CD4-positive, alpha-beta T cell treated with Interleukin-10 for 1 hour (primary cell): ENCODE measurements at regions not wholly inside any gene's neighbourhood (a gene's known extent, or its start where the extent isn't known, plus 50 kb on each side); places are given as distances from the start of the nearest gene placed in this dataset.
"Not testable (repeated sequence)": the region's sequence is repeated elsewhere in the genome, so short reads cannot be mapped to it uniquely, and the experiment has no call there.

Experiments
- DNase-seq: peaks from one replicate; pipeline ENCODE4 v3.0.0-alpha.2; 2020

DNA sequence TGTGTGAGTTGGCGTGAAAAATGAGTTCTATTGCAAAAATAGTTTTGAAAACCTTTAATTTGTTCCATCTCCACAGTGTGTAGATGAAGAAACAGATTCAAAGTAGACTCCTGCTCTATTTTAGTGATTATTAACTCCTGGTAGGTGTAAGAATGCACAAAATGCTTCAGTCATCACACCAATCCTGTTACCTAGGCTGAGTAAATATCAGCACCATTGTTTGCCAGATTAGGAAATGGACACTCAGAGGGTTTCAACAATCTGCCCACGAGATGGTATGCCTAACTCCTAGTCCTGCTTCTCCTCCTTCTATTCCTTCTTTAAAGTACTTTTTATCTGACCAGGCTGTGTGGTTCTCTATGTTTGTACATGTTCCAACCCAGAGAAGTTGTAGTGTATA lies 108.9 kb upstream of the AHI1 start:
- DNase-seq = no peak

DNA sequence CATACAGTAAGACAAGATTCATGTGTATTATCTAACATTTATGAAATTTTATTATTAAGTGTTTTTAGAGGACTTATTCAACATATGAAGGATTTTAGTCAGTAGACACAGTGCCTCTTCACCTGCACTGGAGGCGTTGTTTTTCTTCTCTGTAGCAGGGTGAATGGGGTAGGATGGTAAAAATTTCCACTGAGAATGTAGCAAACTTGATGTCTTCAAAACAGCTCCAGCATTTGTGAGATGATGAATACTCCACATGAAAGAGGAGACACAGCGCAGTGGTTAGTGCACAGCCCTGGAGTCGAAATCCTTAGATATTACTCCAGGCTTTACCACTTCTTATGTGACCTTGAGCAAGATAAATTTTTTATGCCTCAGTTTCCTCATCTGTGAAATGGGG lies 110.5 kb upstream of the AHI1 start:
- DNase-seq = no peak

DNA sequence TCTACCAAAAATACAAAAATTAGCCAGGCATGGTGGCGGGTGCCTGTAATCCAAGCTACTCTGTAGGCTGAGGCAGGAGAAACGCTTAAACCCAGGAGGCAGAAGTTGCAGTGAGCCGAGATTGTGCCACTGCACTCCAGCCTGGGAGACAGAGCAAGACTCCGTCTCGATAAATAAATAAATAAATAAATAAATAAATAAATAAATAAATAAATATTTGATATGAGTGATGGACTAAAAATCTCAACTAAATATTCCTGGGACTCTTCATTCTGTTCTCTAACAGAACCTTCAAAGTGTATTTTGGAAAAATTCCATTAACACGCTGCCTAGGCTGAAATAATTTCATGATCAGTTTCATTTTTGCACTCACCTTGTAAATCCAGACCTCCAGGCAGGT lies 112.7 kb upstream of the AHI1 start:
- DNase-seq = not testable (repeated sequence)

GRCh38 chr6:135616655-135617054 lies 119.1 kb upstream of the AHI1 start:
- DNase-seq = no peak

GRCh38 chr6:135617222-135617621 lies 119.7 kb upstream of the AHI1 start:
- no peak for DNase-seq

GRCh38 chr6:135622081-135622480 lies 124.5 kb upstream of the AHI1 start:
- DNase-seq = no peak

GRCh38 chr6:135623979-135624378 lies 126.4 kb upstream of the AHI1 start:
- no peak for DNase-seq

DNA sequence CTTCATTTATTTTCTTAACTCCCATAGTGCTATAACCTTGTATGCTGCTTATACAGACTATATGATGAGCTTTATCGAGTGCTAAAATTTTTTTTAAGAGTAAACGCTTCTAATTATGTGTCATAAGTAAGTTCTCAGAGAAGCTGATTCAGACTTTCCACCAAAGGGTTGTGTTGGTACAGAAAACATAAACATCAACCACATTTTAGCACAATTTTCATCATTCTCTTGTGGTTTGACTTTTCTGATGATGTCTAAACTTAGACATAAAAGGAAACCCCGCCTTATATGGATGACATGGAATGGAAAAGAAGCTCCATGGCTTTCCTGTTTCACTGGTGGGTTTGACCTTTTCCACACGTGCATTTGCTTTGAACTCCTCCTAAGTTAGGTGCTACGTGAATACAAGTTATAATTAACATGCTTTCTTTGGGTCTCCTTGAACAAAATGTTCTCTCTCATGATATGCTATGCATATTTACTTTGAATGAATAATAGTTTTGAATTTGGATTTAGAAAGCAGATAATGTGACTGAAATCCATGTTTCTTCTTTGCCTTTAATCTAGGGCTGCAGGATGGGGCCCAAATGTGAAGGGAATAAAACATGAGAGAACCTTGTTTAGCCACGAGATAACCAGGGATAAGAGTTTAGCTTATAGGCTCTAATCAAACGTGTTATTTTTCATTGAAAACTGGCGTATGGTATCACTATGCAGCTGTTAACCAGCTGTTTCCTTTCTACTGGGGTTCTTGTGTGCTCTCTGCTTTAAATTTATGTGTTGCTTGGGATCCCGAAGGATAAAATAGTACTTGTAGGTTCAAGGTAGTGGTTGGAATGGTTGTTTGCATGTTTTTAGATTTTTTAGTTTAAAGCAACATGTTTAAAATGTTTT lies 127.1 kb upstream of the AHI1 start:
- peak; percentile 2 for DNase-seq

- DNase-seq = not testable (repeated sequence)
Observed at GRCh38 chr6:135626001-135626400, 128.5 kb upstream of the AHI1 start.

- no peak for DNase-seq
Observed at GRCh38 chr6:135627092-135627715, 129.7 kb upstream of the AHI1 start.

- no peak for DNase-seq
Observed at GRCh38 chr6:135630789-135631376, 133.3 kb upstream of the AHI1 start.

DNA sequence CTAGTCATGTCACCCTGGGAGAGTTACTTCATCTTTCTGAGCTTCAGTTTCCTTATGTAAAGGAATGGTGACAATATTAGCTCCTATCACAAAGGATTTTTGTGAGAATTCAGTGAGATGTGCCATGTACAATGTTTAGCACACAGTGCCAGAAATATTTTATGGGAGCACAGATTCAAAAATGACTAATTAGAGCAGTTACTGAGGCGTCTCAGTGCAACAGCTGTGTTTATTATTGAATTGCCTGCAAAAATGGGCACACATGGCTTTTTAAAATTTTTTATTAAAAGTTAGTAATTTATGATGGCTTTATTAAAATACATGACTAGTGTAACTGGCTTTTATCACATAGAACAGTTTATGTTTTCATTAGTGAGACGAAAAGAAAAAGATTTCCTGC lies 134.3 kb upstream of the AHI1 start:
- DNase-seq = no peak

DNA sequence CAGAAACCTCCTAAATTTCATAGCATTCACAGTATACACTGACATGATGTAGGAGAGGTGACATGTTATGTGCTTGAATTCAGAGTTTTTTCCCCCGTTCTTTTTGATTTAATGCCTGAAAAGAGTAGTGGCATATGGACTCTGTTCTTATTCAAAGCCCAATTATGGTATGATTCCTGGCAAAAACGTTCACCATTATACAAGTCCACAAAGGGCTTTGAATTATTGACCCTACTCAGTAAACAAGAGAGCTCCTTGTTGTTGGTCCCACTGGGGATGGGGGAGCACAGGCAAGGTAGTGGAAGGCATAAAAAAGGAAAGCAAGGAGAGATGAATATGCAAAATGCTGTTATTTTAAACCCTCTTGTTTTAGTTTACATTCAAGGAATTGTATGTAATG lies 136.0 kb upstream of the AHI1 start:
- DNase-seq = no peak

DNA sequence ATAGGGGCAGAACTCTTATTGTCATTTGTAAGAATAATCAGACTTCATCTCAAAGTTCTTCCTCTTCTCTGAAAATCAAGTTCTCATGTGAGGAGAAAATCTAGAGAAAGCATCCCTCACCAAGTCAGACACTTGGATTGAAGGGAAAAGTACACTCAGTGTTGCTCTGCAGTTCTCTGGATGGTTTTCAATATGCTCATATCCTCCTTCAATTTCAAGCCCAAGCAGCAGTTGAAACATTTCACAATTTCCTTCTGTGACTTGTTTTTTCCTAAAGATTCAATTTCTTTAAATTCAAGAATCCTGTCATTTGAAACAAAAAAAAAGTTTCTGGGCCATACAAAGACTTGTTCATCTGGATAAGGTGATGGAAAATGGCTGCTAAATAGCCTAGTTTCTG lies 140.2 kb upstream of the AHI1 start:
- no peak for DNase-seq

DNA sequence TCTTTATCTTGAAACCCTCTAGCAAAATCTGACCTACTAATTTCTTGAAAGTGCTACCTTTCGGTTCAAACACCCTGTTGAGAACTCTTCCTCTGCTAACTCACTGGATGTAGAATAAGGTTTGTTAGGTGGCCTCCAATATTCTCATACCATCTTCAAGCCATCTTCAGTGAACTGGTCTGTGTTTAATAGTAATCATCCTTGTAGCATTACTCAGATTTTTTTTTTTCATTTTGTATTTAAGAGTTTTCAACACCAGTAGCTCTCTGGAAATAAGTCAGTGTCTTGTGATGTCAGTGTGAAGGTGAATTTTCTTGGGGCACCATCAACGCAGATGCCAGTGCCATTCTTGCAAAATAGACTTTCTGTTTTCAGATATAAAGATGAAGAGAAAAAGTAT lies 140.6 kb upstream of the AHI1 start:
- DNase-seq = no peak

- DNase-seq = no peak
Observed at GRCh38 chr6:135640048-135640447, 142.5 kb upstream of the AHI1 start.

DNA sequence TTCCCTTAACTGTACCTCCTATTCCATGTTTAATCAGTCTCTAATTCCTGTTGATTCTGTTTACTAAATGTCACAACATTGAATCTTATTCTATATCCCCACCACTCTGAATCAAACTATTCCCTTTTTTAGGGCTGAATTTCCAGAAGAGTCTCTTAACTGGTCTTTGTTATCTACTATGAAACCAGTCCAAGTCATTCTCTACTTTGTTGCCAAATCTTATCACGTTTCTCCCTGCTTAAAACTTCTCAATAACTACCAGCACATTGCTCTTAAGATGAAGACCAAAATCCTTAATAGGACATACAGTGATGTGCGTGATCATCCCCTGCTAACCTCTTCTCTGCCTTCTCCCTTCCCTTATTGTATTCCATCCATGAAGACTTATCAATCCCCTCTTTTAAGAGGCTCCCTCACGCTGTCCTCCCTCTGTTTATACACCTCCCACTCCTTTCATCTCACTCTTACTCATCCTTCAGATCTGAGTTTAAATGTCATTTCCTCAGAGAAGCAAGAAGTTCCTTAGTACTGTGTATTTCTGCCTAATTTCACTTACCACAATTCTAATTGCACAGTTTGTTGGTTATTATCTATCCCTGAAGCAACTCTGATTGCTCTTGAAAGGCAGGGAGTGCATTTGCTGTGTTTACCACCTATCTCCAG lies 143.0 kb upstream of the AHI1 start:
- DNase-seq = no peak

DNA sequence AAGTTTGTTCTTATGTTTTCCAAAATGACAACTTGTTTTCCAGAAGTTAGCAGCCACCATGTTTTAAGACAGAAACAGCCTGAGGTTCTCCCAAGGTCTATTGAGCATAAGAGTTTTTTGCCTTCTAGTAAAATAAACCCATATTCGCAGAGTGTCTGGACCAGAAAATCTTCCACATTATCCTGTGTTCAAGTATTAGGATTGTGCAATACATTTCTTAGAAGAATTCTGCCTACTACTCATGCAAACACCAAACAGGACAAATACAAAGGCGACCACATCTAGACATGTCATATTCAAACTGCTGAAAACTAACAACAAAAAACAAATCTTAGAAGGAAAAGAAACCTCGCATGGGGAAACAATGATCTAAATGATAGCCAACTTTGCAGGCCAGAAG lies 145.4 kb upstream of the AHI1 start:
- no peak for DNase-seq

DNA sequence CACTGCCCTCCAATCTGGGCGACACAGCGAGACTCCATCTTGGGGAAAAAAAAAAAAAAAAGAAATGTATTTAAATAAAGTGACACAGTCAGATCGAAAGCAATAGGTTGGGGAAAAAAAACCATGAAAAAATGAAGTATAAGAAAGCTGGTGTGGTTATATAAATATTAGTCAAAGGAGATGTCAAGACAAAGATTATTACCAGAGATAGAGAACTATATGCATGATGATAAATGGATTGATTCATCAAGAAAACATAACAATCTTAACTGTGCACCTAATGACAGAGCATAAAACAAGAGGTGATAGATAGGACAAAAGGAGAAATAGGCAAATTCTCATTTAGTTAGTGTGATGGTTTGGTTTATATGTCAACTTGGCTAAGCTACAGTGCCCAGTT lies 146.9 kb upstream of the AHI1 start:
- DNase-seq = no peak

DNA sequence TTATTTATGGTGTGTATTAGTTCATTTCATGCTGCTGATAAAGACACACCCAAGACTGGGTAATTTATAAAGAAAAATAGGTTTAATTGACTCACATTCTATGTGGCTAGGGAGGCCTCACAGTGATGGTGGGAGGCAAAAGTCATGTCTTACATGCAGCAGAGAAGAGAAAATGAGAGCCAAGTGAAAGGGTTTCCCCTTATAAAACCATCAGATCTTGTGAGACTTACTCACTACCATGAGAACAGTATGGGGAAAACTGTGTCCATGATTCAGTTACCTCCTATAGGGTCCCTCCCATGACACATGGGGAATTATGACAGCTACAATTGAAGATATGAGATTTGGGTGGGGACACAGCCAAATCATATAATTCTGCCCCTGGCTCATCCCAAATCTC lies 150.0 kb upstream of the AHI1 start:
- no peak for DNase-seq

DNA sequence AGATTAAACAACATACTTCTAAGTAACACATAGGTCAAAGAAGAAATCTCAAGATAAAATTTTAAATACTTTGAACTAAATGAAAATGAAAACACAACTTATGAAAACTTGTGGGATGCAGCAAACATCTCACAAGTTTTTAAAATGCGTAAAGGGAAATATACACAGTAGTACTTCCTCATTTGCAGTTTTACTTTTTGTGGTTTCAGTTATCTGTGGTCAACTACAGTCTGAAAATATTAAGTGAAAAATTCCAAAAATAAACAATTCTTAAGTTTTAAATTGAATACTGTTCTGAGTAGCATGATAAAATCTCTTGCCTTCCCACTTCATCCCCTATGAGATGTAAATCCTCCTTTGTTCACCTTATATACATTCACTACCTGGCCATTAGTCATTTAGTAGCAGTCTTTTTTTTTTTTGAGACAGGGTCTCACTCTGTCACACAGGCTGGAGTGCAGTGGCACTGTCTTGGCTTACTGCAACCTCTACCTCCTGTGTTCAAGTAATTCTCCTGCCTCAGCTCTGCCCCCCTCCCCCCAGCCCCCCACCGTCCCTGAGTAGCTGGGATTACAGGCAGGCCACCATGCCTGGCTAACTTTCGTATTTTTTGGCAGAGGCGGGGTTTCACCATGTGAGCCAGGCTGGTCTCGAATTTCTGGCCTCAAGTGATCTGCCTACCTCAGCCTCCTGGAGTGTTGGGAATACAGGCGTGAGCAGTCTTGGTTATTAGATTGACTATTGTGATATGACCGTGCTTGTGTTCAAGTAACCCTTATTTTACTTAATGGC lies 154.6 kb upstream of the AHI1 start:
- DNase-seq = no peak

- DNase-seq = no peak
Observed at GRCh38 chr6:135655055-135655454, 157.5 kb upstream of the AHI1 start.

GRCh38 chr6:135657207-135657606 lies 159.7 kb upstream of the AHI1 start:
- no peak for DNase-seq
